ENCODE measurements at regions not wholly inside any gene's neighbourhood (a gene's known extent, or its start where the extent isn't known, plus 50 kb on each side); places are given as distances from the start of the nearest gene placed in this dataset.
"Not testable (repeated sequence)": the region's sequence is repeated elsewhere in the genome, so short reads cannot be mapped to it uniquely, and the experiment has no call there.

DNA sequence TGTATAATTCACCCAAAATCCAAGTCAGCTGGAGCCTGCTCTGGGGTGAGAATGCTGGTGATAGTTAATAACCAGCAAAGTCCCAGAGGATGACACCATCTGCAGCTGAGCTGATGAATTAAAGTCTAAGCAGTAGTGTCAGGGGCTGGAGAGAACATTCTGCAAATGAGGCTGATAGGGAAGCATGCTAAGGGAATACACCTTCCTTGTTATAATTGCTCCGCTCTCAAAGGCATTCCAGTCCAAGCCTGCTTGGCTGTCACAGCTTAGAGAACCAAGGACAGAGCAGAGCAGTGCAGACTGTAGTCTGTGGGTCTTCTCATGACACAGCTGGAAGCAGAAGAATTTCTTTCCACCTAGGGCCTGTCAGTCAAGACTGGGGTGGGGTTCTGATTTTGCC, 283.1 kb downstream of the SIPA1L2 start:
- no peak overlapping the region for H3K4me3 ChIP-seq
- H3K4me1 ChIP-seq, result no peaks in the 10 kb centered on the region
- TF ChIP-seq, protein P1, sequence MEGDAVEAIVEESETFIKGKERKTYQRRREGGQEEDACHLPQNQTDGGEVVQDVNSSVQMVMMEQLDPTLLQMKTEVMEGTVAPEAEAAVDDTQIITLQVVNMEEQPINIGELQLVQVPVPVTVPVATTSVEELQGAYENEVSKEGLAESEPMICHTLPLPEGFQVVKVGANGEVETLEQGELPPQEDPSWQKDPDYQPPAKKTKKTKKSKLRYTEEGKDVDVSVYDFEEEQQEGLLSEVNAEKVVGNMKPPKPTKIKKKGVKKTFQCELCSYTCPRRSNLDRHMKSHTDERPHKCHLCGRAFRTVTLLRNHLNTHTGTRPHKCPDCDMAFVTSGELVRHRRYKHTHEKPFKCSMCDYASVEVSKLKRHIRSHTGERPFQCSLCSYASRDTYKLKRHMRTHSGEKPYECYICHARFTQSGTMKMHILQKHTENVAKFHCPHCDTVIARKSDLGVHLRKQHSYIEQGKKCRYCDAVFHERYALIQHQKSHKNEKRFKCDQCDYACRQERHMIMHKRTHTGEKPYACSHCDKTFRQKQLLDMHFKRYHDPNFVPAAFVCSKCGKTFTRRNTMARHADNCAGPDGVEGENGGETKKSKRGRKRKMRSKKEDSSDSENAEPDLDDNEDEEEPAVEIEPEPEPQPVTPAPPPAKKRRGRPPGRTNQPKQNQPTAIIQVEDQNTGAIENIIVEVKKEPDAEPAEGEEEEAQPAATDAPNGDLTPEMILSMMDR (IDR thresholded peaks at IDR 0.05), result no peak
- no peak for ATAC-seq
- intact Hi-C loops (cut with DNase I), result no loop called here
- no peak overlapping the region for H3K27ac ChIP-seq
- no peaks in the 10 kb centered on the region for H3K27me3 ChIP-seq
- 94 to 96% methylated on average over 1 of the region's 1 CpG for WGBS, 2 donors
- DNase-seq, result no peak
- H3K9me3 ChIP-seq, result peaks cover 0 to 15% (median 0%) of the 10 kb centered on the region in 11 donors
- H3K36me3 ChIP-seq, result no peaks in the 10 kb centered on the region

DNA sequence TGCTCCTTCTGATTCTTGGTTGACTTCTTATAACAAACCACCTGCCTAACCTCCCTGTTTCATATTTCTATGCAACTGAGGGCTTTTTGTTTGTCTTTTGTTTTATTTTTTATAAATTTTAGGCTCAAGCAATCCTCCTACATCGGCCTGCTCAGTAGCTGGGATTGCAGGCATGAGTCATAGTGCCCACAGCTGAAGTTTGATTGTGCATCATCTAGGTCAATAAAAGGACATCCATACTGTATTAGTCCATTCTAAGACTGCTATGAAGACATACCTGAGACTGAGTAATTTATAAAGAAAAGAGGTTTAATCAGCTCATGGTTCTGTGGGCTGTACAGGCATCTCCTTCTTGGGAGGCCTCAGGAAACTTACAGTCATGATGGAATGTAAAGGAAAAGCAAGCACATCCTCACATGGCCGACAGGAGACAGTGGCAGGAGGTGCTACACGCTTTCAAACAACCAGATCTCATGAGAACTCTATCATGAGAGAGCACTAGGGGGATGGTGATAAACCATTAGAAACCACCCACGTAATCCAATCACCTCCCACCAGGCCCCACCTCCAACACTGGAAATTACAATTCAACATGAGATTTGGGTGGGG, 285.0 kb downstream of the SIPA1L2 start:
- 72 to 77% methylated on average over 4 of the region's 4 CpGs for WGBS, 2 donors
- intact Hi-C loops (cut with DNase I), result no loop called here
- Histone ChIP-seq H3K9me3 (peaks cover 0 to 15% (median 0%) of the 10 kb centered on the region in 11 donors), H3K27ac (no peak overlapping the region), H3K36me3 (no peaks in the 10 kb centered on the region), H3K27me3 (no peaks in the 10 kb centered on the region), H3K4me3 (no peak overlapping the region), H3K4me1 (no peaks in the 10 kb centered on the region)
- TF ChIP-seq, protein P1 (IDR thresholded peaks at IDR 0.05), result no peak
- no peak for ATAC-seq
- DNase-seq, result no peak

DNA sequence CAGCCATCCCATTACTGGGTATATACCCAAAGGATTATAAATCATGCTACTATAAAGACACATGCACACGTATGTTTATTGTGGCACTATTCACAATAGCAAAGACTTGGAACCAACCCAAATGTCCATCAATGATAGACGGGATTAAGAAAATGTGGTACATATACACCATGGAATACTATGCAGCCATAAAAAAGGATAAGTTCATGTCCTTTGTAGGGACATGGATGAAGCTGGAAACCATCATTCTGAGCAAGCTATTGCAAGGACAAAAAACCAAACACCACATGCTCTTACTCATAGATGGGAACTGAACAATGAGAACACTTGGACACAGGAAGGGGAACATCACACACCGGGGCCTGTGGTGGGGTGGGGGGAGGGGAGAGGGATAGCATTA, 285.7 kb downstream of the SIPA1L2 start:
- H3K36me3 ChIP-seq; ATAC-seq; H3K4me1 ChIP-seq; intact Hi-C loops (cut with DNase I); DNase-seq; H3K27ac ChIP-seq; H3K4me3 ChIP-seq; H3K27me3 ChIP-seq: not testable (repeated sequence)
- 80 to 100% methylated on average over 1 to 2 of the region's 3 CpGs for WGBS, 2 donors
- peaks cover 0 to 15% (median 0%) of the 10 kb centered on the region in 11 donors for H3K9me3 ChIP-seq

DNA sequence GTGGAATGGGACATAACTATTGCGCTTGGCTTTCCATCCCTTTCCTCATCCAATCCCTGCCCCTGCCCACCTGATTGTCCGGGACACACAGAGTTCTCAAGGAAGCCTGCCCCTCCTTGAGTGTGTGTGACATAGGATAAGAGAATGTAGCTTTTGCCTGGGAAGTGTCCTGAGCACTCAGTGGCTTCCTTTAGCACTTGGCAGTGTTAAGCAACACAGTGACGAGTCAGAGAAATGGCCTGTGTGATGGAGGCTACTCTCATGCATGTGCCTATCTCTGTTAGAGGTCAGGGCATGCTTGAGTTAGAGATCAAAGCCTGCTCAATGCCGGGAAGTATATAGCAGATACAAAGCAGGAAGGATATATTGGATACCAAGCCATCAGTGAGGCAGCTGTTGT, 289.5 kb downstream of the SIPA1L2 start:
- no peak overlapping the region for H3K27ac ChIP-seq
- H3K4me3 ChIP-seq, result no peak overlapping the region
- H3K9me3 ChIP-seq, result peaks cover 0 to 13% (median 0%) of the 10 kb centered on the region in 11 donors
- no peaks in the 10 kb centered on the region for H3K36me3 ChIP-seq
- 69% methylated on average over 4 of the region's 4 CpGs for WGBS, 2 donors
- intact Hi-C loops (cut with DNase I), result no loop called here
- no peaks in the 10 kb centered on the region for H3K4me1 ChIP-seq
- ATAC-seq, result no peak
- DNase-seq, result no peak
- TF ChIP-seq, protein P1 (IDR thresholded peaks at IDR 0.05), result no peak
- H3K27me3 ChIP-seq, result no peaks in the 10 kb centered on the region

DNA sequence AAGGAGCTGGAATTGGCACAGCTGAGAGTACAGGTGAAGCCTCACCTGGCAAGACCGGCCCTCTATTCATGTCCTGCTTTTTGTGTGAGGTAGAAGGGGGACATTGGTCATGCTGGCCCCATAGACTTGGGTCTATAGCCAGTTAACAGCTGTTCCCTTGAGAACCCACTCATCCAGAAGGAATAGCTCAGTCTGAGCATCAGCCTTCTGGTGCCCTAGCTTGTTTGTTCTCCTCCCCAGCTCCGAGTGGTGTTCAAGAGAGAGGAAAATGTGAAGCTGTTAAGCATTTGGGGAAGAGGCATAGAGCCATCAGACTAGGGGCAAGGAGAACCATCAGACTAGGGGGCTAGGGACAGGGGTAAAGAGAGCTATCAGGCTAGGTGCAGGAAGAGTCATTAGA, 290.9 kb downstream of the SIPA1L2 start:
- Histone ChIP-seq H3K27ac (no peak overlapping the region), H3K36me3 (no peaks in the 10 kb centered on the region), H3K9me3 (no peaks in the 10 kb centered on the region), H3K27me3 (no peaks in the 10 kb centered on the region), H3K4me1 (no peaks in the 10 kb centered on the region), H3K4me3 (no peak overlapping the region)
- TF ChIP-seq, protein P1 (IDR thresholded peaks at IDR 0.05), result no peak
- ATAC-seq (no peak), DNase-seq (no peak)
- intact Hi-C loops (cut with DNase I), result no loop called here
- WGBS, 2 donors, result 42 to 67% methylated on average over 2 of the region's 2 CpGs
